ENCODE measurements at regions not wholly inside any gene's neighbourhood (a gene's known extent, or its start where the extent isn't known, plus 50 kb on each side); places are given as distances from the start of the nearest gene placed in this dataset.

DNA sequence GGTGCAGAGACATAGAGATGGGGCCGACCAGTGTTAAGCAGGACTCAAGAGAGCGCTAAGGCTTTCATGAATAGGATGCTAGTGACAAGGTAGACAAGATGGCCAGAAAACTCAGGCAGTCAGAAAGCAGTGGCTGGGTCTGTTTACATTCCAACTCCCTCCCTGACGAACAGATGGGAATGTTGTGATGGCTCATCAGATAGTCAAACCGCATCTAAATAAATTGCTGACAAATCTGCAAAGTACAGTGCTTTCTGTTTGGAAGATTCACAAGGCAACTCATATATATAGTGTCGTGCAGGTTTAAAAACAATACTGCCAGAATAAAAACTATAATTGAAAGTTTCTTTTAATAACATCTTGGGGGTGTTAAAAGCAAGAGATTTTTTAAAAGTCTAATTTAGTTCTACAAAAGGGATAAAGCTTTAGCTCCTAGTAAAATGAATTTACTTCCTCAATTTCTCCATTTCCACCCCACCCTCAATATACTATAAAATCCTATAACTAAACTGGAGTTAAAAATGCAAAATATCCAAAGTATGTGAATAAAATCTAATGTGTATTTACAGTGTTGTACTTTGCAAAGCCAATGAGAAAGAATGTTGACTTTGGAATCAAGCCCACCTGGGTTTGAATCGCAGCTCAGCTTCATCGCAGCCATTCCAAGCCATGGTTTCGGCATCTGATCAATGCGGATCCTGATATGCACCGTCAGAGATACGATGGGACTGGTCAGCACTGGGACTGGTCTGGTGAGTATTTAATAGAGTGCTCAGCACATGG, 247.3 kb upstream of the PDE10A start:
- DNase-seq (ENCODE audit: low spot score in 2 of 2) = no peak
- no peaks in the 10 kb centered on the region for H3K36me3 ChIP-seq
- 61% methylated on average over 11 of the region's 11 CpGs for WGBS

GRCh38 chr6:165906736-165907135, 243.7 kb upstream of the PDE10A start:
- no peak for DNase-seq (ENCODE audit: low spot score in 2 of 2)
- Histone ChIP-seq H3K4me3 (no peak overlapping the region), H3K36me3 (no peaks in the 10 kb centered on the region), H3K4me1 (no peaks in the 10 kb centered on the region), H3K9me3 (no peaks in the 10 kb centered on the region), H3K27me3 (no peaks in the 10 kb centered on the region), H3K27ac (no peak overlapping the region)
- WGBS = 90% methylated on average over 7 of the region's 7 CpGs
- TF ChIP-seq POLR2AphosphoS5 (IDR thresholded peaks at IDR 0.05) = no peak
- TF ChIP-seq POLR2A (IDR thresholded peaks at IDR 0.05) = no peak
- TF ChIP-seq, protein P1, sequence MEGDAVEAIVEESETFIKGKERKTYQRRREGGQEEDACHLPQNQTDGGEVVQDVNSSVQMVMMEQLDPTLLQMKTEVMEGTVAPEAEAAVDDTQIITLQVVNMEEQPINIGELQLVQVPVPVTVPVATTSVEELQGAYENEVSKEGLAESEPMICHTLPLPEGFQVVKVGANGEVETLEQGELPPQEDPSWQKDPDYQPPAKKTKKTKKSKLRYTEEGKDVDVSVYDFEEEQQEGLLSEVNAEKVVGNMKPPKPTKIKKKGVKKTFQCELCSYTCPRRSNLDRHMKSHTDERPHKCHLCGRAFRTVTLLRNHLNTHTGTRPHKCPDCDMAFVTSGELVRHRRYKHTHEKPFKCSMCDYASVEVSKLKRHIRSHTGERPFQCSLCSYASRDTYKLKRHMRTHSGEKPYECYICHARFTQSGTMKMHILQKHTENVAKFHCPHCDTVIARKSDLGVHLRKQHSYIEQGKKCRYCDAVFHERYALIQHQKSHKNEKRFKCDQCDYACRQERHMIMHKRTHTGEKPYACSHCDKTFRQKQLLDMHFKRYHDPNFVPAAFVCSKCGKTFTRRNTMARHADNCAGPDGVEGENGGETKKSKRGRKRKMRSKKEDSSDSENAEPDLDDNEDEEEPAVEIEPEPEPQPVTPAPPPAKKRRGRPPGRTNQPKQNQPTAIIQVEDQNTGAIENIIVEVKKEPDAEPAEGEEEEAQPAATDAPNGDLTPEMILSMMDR (IDR thresholded peaks at IDR 0.05) = no peak
- TF ChIP-seq EP300 (IDR thresholded peaks at IDR 0.05) = no peak

More for the DNA sequence above, 247.3 kb upstream of the PDE10A start:
- Histone ChIP-seq H3K4me3 (no peak overlapping the region), H3K9me3 (no peaks in the 10 kb centered on the region), H3K27me3 (no peaks in the 10 kb centered on the region), H3K27ac (no peak overlapping the region), H3K4me1 (no peaks in the 10 kb centered on the region)
- TF ChIP-seq POLR2A (IDR thresholded peaks at IDR 0.05) = no peak
- TF ChIP-seq, protein P1 (IDR thresholded peaks at IDR 0.05) = no peak
- TF ChIP-seq POLR2AphosphoS5 (IDR thresholded peaks at IDR 0.05) = no peak
- no peak for TF ChIP-seq EP300 (IDR thresholded peaks at IDR 0.05)

DNA sequence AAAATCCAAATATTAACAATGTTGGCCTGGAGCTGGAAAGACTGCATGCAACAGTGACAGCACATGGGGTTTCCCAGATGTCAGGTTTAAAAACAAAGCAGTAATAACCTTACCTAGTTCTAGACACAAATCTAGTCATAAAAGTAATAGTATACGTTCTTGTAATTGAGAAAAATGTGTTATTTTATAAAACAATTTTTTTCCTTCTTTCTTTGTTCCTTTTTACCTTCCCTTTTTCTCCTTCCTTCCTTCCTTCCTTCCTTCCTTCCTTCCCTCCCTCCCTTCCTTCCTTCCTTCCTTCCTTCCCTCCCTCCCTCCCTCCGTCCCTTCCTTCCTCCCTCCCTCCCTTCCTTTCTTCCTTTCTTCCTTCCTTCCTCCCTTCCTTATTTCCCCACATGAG, 242.7 kb upstream of the PDE10A start:
- DNase-seq (ENCODE audit: low spot score in 2 of 2) = no peak
- H3K27ac ChIP-seq = no peak overlapping the region
- H3K9me3 ChIP-seq = no peaks in the 10 kb centered on the region
- H3K36me3 ChIP-seq = no peaks in the 10 kb centered on the region
- no peak overlapping the region for H3K4me3 ChIP-seq
- H3K4me1 ChIP-seq = no peaks in the 10 kb centered on the region
- H3K27me3 ChIP-seq = no peaks in the 10 kb centered on the region
- 78% methylated on average over 1 of the region's 2 CpGs for WGBS
- TF ChIP-seq, protein P1 (IDR thresholded peaks at IDR 0.05) = no peak
- no peak for TF ChIP-seq EP300 (IDR thresholded peaks at IDR 0.05)

GRCh38 chr6:165900970-165901369, 237.9 kb upstream of the PDE10A start:
- no peaks in the 10 kb centered on the region for H3K9me3 ChIP-seq
- H3K27me3 ChIP-seq = peaks cover 2% of the 10 kb centered on the region
- no peak overlapping the region for H3K27ac ChIP-seq
- H3K4me1 ChIP-seq = no peaks in the 10 kb centered on the region
- TF ChIP-seq POLR2AphosphoS5 (IDR thresholded peaks at IDR 0.05) (no peak), EP300 (IDR thresholded peaks at IDR 0.05) (no peak), POLR2A (IDR thresholded peaks at IDR 0.05) (no peak)
- TF ChIP-seq, protein P1 (IDR thresholded peaks at IDR 0.05) = no peak
- WGBS = 81% methylated on average over 10 of the region's 10 CpGs
- DNase-seq (ENCODE audit: low spot score in 2 of 2) = no peak
- no peak overlapping the region for H3K4me3 ChIP-seq
- no peaks in the 10 kb centered on the region for H3K36me3 ChIP-seq

GRCh38 chr6:165899611-165900010, 236.6 kb upstream of the PDE10A start:
- Histone ChIP-seq H3K4me1 (no peaks in the 10 kb centered on the region), H3K9me3 (no peaks in the 10 kb centered on the region)
- 67% methylated on average over 6 of the region's 6 CpGs for WGBS

More at GRCh38 chr6:165899611-165900010, 236.6 kb upstream of the PDE10A start:
- H3K27ac ChIP-seq = no peak overlapping the region
- TF ChIP-seq POLR2AphosphoS5 (IDR thresholded peaks at IDR 0.05) (no peak), POLR2A (IDR thresholded peaks at IDR 0.05) (no peak), EP300 (IDR thresholded peaks at IDR 0.05) (no peak)
- TF ChIP-seq, protein P1 (IDR thresholded peaks at IDR 0.05) = no peak
- no peak for DNase-seq (ENCODE audit: low spot score in 2 of 2)
- no peak overlapping the region for H3K4me3 ChIP-seq
- H3K27me3 ChIP-seq = peaks cover 2% of the 10 kb centered on the region
- H3K36me3 ChIP-seq = no peaks in the 10 kb centered on the region
